ENCODE measurements at regions not wholly inside any gene's neighbourhood (a gene's known extent, or its start where the extent isn't known, plus 50 kb on each side); places are given as distances from the start of the nearest gene placed in this dataset.

- Histone ChIP-seq H3K27me3 (replicated peaks in 1 of 4; ENCODE audit: control extremely low read depth in 1 of 4, control insufficient read depth in 3 of 4, insufficient read depth in 4 of 4, low read length in 3 of 4) (no peaks in the 10 kb centered on the region), H3K79me2 (ENCODE audit: control insufficient read depth, insufficient read depth, low read length) (no peaks in the 10 kb centered on the region), H3K9ac (ENCODE audit: low read length) (no peak overlapping the region), H3K27ac (ENCODE audit: low read length in 2 of 2) (no peak overlapping the region), H3K36me3 (replicated peaks in 1 of 2; ENCODE audit: control extremely low read depth in 1 of 2, control insufficient read depth in 1 of 2, extremely low read depth in 1 of 2, insufficient read depth in 2 of 2, low read length in 1 of 2) (no peaks in the 10 kb centered on the region), H2AFZ (ENCODE audit: insufficient read depth, low read depth, low read length, poor library complexity, severe bottlenecking) (no peak overlapping the region), H3K4me2 (replicated peaks; ENCODE audit: low read depth, low read length, poor library complexity, severe bottlenecking) (no peak overlapping the region), H3K9me3 (ENCODE audit: control extremely low read depth in 1 of 3, control insufficient read depth in 2 of 3, insufficient read depth in 1 of 3, low read length in 2 of 3) (no peaks in the 10 kb centered on the region), H3K4me1 (ENCODE audit: control insufficient read depth in 2 of 2, insufficient read depth in 2 of 2, low read length in 2 of 2) (no peaks in the 10 kb centered on the region), H4K20me1 (ENCODE audit: control insufficient read depth, insufficient read depth, low read length, poor library complexity, severe bottlenecking) (no peaks in the 10 kb centered on the region), H3K4me3 (ENCODE audit: control extremely low read depth in 1 of 5, extremely low read depth in 1 of 5, insufficient read depth in 1 of 5, low read depth in 2 of 5, low read length in 4 of 5) (no peak overlapping the region)
- no peaks in the 10 kb centered on the region for H3K9me3 Mint-ChIP-seq (ENCODE audit: insufficient read depth)
- TF ChIP-seq EZH2 (IDR thresholded peaks at IDR 0.05; ENCODE audit: borderline replicate concordance, insufficient read depth, low read depth, low read length, poor library complexity, severe bottlenecking) (no peak), CTCF (IDR thresholded peaks at IDR 0.05) (no peak)
- DNase-seq (no peak), ATAC-seq (ENCODE audit: low read depth) (no peak)
- no peaks in the 10 kb centered on the region for H3K27me3 Mint-ChIP-seq
- intact Hi-C loops (cut with micrococcal nuclease), result loop anchor here (5.0 kb wide), 1 partner anchor 233 kb away; no protein-coding TSS in a partner anchor
- CTCF ChIA-PET, result no interaction called here
- no peak overlapping the region for H3K4me3 Mint-ChIP-seq
- no peaks in the 10 kb centered on the region for H3K4me1 Mint-ChIP-seq
- POLR2A ChIA-PET, result no interaction called here
- 95% methylated on average over 3 of the region's 3 CpGs for WGBS (ENCODE audit: insufficient coverage)
- no peak overlapping the region for H3K27ac Mint-ChIP-seq
These were observed 150.3 kb upstream of the FGF10 start for GRCh38 chr5:44539602-44539919.

- H3K9me3 ChIP-seq (ENCODE audit: control extremely low read depth in 1 of 3, control insufficient read depth in 2 of 3, insufficient read depth in 1 of 3, low read length in 2 of 3), result no peaks in the 10 kb centered on the region
- CTCF ChIA-PET, result interaction anchor here (0.7 kb wide), 1 partner anchor 668 kb away, joined by 3 read pairs; no protein-coding TSS in a partner anchor
- whole genome bisulfite sequencing (ENCODE audit: insufficient coverage), result 83% methylated on average over 4 of the region's 9 CpGs
- no peak overlapping the region for H3K4me2 ChIP-seq (replicated peaks; ENCODE audit: low read depth, low read length, poor library complexity, severe bottlenecking)
- H4K20me1 ChIP-seq (ENCODE audit: control insufficient read depth, insufficient read depth, low read length, poor library complexity, severe bottlenecking), result no peaks in the 10 kb centered on the region
- intact Hi-C loops (cut with micrococcal nuclease), result loop anchor here (5.0 kb wide), 1 partner anchor 233 kb away; no protein-coding TSS in a partner anchor
- Mint-ChIP-seq H3K27me3 (no peaks in the 10 kb centered on the region), H3K27ac (no peak overlapping the region), H3K9me3 (ENCODE audit: insufficient read depth) (no peaks in the 10 kb centered on the region), H3K4me3 (no peak overlapping the region), H3K4me1 (no peaks in the 10 kb centered on the region)
- POLR2A ChIA-PET, result no interaction called here
- no peak overlapping the region for H2AFZ ChIP-seq (ENCODE audit: insufficient read depth, low read depth, low read length, poor library complexity, severe bottlenecking)
- no peaks in the 10 kb centered on the region for H3K79me2 ChIP-seq (ENCODE audit: control insufficient read depth, insufficient read depth, low read length)
- no peaks in the 10 kb centered on the region for H3K36me3 ChIP-seq (replicated peaks in 1 of 2; ENCODE audit: control extremely low read depth in 1 of 2, control insufficient read depth in 1 of 2, extremely low read depth in 1 of 2, insufficient read depth in 2 of 2, low read length in 1 of 2)
- H3K9ac ChIP-seq (ENCODE audit: low read length), result no peak overlapping the region
- ATAC-seq (ENCODE audit: low read depth) (no peak), DNase-seq (no peak)
- no peak overlapping the region for H3K4me3 ChIP-seq (ENCODE audit: control extremely low read depth in 1 of 5, extremely low read depth in 1 of 5, insufficient read depth in 1 of 5, low read depth in 2 of 5, low read length in 4 of 5)
- no peak overlapping the region for H3K27ac ChIP-seq (ENCODE audit: low read length in 2 of 2)
- H3K27me3 ChIP-seq (replicated peaks in 1 of 4; ENCODE audit: control extremely low read depth in 1 of 4, control insufficient read depth in 3 of 4, insufficient read depth in 4 of 4, low read length in 3 of 4), result no peaks in the 10 kb centered on the region
- TF ChIP-seq CTCF (IDR thresholded peaks at IDR 0.05) (no peak), EZH2 (IDR thresholded peaks at IDR 0.05; ENCODE audit: borderline replicate concordance, insufficient read depth, low read depth, low read length, poor library complexity, severe bottlenecking) (no peak)
- no peaks in the 10 kb centered on the region for H3K4me1 ChIP-seq (ENCODE audit: control insufficient read depth in 2 of 2, insufficient read depth in 2 of 2, low read length in 2 of 2)
These were observed 149.8 kb upstream of the FGF10 start for GRCh38 chr5:44538797-44539601.
